ENCODE measurements at regions not wholly inside any gene's neighbourhood (a gene's known extent, or its start where the extent isn't known, plus 50 kb on each side); places are given as distances from the start of the nearest gene placed in this dataset.
A peak's percentile ranks its signal among the peaks of the same experiment; 100 is the strongest.

DNA sequence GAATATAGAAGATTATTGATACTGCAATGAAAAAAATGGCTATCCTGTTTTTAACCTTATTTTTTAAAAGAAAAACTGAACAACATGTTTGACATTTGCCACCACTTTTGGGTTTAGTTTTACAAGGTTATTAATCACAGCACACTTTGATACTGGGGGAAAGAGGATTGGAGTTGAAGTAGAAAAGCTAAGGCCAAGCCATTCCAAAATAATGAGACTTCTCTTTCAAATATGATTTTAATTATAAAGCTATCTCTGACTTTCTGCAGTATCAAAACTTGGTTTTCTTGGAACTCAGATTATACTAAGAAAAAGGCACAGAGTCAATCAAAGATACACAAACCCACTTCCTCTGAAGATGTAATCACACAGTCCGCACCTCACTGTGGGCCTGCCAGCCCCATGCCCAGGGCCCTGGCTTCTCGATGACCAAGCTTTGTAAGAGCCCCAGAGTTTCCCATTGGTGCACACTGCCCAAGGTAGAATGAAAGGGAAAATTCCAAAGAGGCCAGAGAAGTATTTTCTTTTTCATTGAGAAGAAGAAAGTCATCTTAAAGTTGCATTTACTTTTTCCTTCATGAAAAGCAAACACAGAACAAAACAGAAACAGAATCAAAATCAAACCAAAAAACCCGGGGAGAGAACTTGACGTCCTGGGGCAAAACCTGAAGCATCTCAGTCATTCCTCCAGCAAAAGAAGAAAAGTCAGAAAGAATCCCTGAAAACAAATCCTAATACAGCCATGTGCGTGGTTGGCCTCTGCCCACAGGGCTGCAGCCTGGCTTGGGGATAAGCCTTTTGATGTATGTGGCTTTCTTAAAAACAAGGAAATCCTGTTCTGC, 187.7 kb upstream of the KLF6 start:
- Histone ChIP-seq H3K27me3 (ENCODE audit: control insufficient read depth, insufficient read depth, low read length) (no peaks in the 10 kb centered on the region), H3K36me3 (ENCODE audit: control insufficient read depth, insufficient read depth, low read length) (no peaks in the 10 kb centered on the region), H3K4me1 (ENCODE audit: control insufficient read depth, insufficient read depth, low read length) (peaks cover 33% of the 10 kb centered on the region), H3K4me3 (ENCODE audit: low read length) (no peak overlapping the region), H3K9me3 (ENCODE audit: control insufficient read depth, insufficient read depth, low read length) (no peaks in the 10 kb centered on the region), H3K27ac (ENCODE audit: low read length) (peak overlapping the region; percentile 63)
- DNase-seq (peak in 1 of 2 donors; percentile 59), ATAC-seq (peak; percentile 76 to 90 (median 86))
- peak overlapping the region; percentile 84 for H3K4me3 Mint-ChIP-seq
- intact Hi-C loops (cut with micrococcal nuclease), result no loop called here
- H3K9me3 Mint-ChIP-seq, result no peaks in the 10 kb centered on the region
- H3K4me1 Mint-ChIP-seq, result peaks cover 39% of the 10 kb centered on the region in 2 donors
- peak overlapping the region; percentile 93 to 95 for H3K27ac Mint-ChIP-seq
- peaks cover 0 to 3% of the 10 kb centered on the region in 2 donors for H3K27me3 Mint-ChIP-seq (ENCODE audit: low read depth in 2 of 2)
- whole genome bisulfite sequencing (ENCODE audit: insufficient coverage), result 19% methylated on average over 5 of the region's 5 CpGs
- no peaks in the 10 kb centered on the region for H3K36me3 Mint-ChIP-seq
- TF ChIP-seq, protein P1, sequence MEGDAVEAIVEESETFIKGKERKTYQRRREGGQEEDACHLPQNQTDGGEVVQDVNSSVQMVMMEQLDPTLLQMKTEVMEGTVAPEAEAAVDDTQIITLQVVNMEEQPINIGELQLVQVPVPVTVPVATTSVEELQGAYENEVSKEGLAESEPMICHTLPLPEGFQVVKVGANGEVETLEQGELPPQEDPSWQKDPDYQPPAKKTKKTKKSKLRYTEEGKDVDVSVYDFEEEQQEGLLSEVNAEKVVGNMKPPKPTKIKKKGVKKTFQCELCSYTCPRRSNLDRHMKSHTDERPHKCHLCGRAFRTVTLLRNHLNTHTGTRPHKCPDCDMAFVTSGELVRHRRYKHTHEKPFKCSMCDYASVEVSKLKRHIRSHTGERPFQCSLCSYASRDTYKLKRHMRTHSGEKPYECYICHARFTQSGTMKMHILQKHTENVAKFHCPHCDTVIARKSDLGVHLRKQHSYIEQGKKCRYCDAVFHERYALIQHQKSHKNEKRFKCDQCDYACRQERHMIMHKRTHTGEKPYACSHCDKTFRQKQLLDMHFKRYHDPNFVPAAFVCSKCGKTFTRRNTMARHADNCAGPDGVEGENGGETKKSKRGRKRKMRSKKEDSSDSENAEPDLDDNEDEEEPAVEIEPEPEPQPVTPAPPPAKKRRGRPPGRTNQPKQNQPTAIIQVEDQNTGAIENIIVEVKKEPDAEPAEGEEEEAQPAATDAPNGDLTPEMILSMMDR (IDR thresholded peaks at IDR 0.05), result no peak

DNA sequence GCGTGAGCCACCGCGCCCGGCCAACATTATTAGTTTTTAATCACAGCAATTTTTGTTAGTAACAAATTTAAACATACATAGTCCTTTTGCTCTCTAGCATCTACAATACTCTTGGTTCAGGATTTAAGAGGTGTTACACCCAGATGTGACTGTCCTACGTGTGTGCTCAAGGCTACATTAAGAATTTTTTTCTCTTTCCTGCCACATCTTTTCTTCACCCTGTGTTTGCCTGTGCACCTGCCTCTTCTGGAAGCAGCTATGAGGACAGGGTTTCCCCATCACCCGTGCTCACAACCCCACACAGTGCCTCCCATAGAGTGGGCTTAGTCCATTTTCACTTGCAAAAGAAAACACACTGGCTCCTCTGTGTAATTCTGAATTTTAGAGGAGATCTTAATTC, 186.7 kb upstream of the KLF6 start:
- intact Hi-C loops (cut with micrococcal nuclease), result no loop called here

DNA sequence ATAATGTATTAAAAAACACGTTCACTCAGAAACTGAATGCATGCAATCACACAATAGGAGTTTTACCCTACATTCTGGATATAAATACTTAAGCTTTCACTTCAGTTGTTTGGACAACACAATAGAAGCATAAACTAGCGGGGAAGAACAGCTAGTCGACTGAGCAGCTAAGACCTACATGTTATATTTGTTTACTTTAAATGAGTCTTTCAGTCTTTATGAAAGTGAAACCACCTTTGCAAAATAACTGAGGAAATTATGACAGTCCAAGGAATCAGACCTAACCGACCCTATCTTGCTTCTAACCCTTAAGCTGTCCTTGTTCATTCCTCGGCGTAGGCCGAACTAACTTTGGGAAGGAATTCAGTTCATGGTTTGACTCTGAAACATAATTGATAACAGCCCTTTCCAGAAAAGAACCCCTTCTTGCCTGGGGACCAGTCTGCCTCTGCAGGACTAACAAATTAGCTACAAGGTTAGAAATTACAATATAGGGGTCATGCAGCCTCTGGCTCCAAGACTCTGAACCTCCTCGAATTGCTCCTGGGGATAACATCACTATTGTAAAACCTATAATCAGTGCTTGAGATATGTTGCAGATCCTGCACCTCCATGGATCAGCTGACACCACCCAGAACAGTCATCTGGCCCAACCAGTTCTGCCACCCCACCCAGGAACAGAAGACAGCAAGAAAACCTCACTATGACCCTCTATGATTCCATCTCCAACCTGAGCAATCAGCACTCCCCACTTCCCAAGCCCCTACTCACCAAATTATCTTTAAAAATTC, 185.1 kb upstream of the KLF6 start:
- H3K9me3 Mint-ChIP-seq, result no peaks in the 10 kb centered on the region
- Histone ChIP-seq H3K27me3 (ENCODE audit: control insufficient read depth, insufficient read depth, low read length) (no peaks in the 10 kb centered on the region), H3K9me3 (ENCODE audit: control insufficient read depth, insufficient read depth, low read length) (no peaks in the 10 kb centered on the region), H3K36me3 (ENCODE audit: control insufficient read depth, insufficient read depth, low read length) (no peaks in the 10 kb centered on the region), H3K27ac (ENCODE audit: low read length) (peak overlapping the region; percentile 16), H3K4me1 (ENCODE audit: control insufficient read depth, insufficient read depth, low read length) (peaks cover 33% of the 10 kb centered on the region), H3K4me3 (ENCODE audit: low read length) (no peak overlapping the region)
- H3K4me1 Mint-ChIP-seq, result peaks cover 39% of the 10 kb centered on the region in 2 donors
- H3K27me3 Mint-ChIP-seq (ENCODE audit: low read depth in 2 of 2), result peaks cover 0 to 3% of the 10 kb centered on the region in 2 donors
- TF ChIP-seq, protein P1 (IDR thresholded peaks at IDR 0.05), result no peak
- H3K36me3 Mint-ChIP-seq, result no peaks in the 10 kb centered on the region
- intact Hi-C loops (cut with micrococcal nuclease), result no loop called here
- peak overlapping the region; percentile 93 to 95 for H3K27ac Mint-ChIP-seq
- DNase-seq (peak in 1 of 2 donors; percentile 27), ATAC-seq (peak; percentile 35 to 56 (median 35))
- WGBS (ENCODE audit: insufficient coverage), result 66% methylated on average over 5 of the region's 8 CpGs
- peak overlapping the region; percentile 57 for H3K4me3 Mint-ChIP-seq

More for the DNA sequence above, 186.7 kb upstream of the KLF6 start:
- Histone ChIP-seq H3K4me3 (ENCODE audit: low read length) (no peak overlapping the region), H3K27me3 (ENCODE audit: control insufficient read depth, insufficient read depth, low read length) (no peaks in the 10 kb centered on the region), H3K27ac (ENCODE audit: low read length) (peak overlapping the region; percentile 63), H3K4me1 (ENCODE audit: control insufficient read depth, insufficient read depth, low read length) (peaks cover 33% of the 10 kb centered on the region), H3K36me3 (ENCODE audit: control insufficient read depth, insufficient read depth, low read length) (no peaks in the 10 kb centered on the region), H3K9me3 (ENCODE audit: control insufficient read depth, insufficient read depth, low read length) (no peaks in the 10 kb centered on the region)
- H3K4me1 Mint-ChIP-seq, result peaks cover 39% of the 10 kb centered on the region in 2 donors
- 64% methylated on average over 6 of the region's 6 CpGs for WGBS (ENCODE audit: insufficient coverage)
- peak in 2 of 3 donors; percentile 21 to 42 for ATAC-seq
- H3K9me3 Mint-ChIP-seq, result no peaks in the 10 kb centered on the region
- TF ChIP-seq, protein P1 (IDR thresholded peaks at IDR 0.05), result no peak
- DNase-seq, result peak in 1 of 2 donors; percentile 38
- peaks cover 0 to 3% of the 10 kb centered on the region in 2 donors for H3K27me3 Mint-ChIP-seq (ENCODE audit: low read depth in 2 of 2)
- H3K4me3 Mint-ChIP-seq, result peak overlapping the region; percentile 84
- peak overlapping the region; percentile 93 to 95 for H3K27ac Mint-ChIP-seq
- H3K36me3 Mint-ChIP-seq, result no peaks in the 10 kb centered on the region

All from natural killer cell (primary cell).